ENCODE measurements at regions not wholly inside any gene's neighbourhood (a gene's known extent, or its start where the extent isn't known, plus 50 kb on each side); places are given as distances from the start of the nearest gene placed in this dataset.

- no peak for TF ChIP-seq ELF4 (CRISPR knock-in tag; IDR thresholded peaks at IDR 0.05; ENCODE audit: borderline replicate concordance)
- TF ChIP-seq CENPX (CRISPR knock-in tag; IDR thresholded peaks at IDR 0.05): no peak
- no peak for TF ChIP-seq BCLAF1 (IDR thresholded peaks at IDR 0.05)
- TF ChIP-seq CHD2 (IDR thresholded peaks at IDR 0.05; ENCODE audit: low read depth, low read length): no peak
- no peak for TF ChIP-seq REST (IDR thresholded peaks at IDR 0.05; ENCODE audit: borderline replicate concordance in 1 of 2, low read depth in 1 of 2, low read length in 2 of 2)
- no peak for TF ChIP-seq ATF7-NPFF (CRISPR knock-in tag; IDR thresholded peaks at IDR 0.05; ENCODE audit: low read depth)
Measured at GRCh38 chr2:76467326-76467725, 756.6 kb upstream of the GCFC2 start.
